ENCODE measurements at regions not wholly inside any gene's neighbourhood (a gene's known extent, or its start where the extent isn't known, plus 50 kb on each side); places are given as distances from the start of the nearest gene placed in this dataset.
A peak's percentile ranks its signal among the peaks of the same experiment; 100 is the strongest.

GRCh38 chr7:47696152-47696710 is 114.3 kb upstream of the TNS3 start:
- Histone ChIP-seq H3K27me3 (no peaks in the 10 kb centered on the region), H3K9me3 (no peaks in the 10 kb centered on the region), H3K36me3 (no peaks in the 10 kb centered on the region), H3K4me1 (peaks cover 0 to 19% (median 4%) of the 10 kb centered on the region in 4 donors), H3K4me3 (no peak overlapping the region), H3K27ac (no peak overlapping the region)
- WGBS, 2 donors, result 85 to 89% methylated on average over 7 of the region's 7 CpGs
- DNase-seq (ENCODE audit: low spot score in 2 of 2), result no peak
- TF ChIP-seq, protein P1, sequence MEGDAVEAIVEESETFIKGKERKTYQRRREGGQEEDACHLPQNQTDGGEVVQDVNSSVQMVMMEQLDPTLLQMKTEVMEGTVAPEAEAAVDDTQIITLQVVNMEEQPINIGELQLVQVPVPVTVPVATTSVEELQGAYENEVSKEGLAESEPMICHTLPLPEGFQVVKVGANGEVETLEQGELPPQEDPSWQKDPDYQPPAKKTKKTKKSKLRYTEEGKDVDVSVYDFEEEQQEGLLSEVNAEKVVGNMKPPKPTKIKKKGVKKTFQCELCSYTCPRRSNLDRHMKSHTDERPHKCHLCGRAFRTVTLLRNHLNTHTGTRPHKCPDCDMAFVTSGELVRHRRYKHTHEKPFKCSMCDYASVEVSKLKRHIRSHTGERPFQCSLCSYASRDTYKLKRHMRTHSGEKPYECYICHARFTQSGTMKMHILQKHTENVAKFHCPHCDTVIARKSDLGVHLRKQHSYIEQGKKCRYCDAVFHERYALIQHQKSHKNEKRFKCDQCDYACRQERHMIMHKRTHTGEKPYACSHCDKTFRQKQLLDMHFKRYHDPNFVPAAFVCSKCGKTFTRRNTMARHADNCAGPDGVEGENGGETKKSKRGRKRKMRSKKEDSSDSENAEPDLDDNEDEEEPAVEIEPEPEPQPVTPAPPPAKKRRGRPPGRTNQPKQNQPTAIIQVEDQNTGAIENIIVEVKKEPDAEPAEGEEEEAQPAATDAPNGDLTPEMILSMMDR (IDR thresholded peaks at IDR 0.05), result no peak
- no peak for TF ChIP-seq POLR2A (IDR thresholded peaks at IDR 0.05)
- TF ChIP-seq EP300 (IDR thresholded peaks at IDR 0.05), result no peak

GRCh38 chr7:47693216-47693615 is 111.3 kb upstream of the TNS3 start:
- no peaks in the 10 kb centered on the region for H3K27me3 ChIP-seq
- 93 to 95% methylated on average over 4 of the region's 4 CpGs for WGBS, 2 donors

DNA sequence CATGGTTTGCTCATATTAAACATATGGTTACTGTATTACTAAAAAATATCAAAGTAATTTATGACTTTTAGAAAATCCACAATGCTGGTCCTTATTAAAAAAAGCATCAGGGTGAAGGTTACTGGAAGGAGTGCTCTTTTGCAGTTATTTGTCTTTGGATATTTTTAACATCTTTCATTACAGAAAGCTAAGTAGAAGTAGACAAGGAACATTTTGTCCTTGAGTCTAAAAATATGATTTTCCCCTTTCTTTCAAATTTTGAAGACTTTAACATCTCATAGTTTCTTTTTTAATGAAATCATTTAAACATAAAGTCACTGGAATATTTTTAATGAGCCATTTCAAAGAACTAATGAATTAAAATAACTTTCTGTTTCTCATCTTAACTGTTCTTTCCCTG is 110.1 kb upstream of the TNS3 start:
- TF ChIP-seq POLR2A (IDR thresholded peaks at IDR 0.05), result no peak
- TF ChIP-seq, protein P1 (IDR thresholded peaks at IDR 0.05), result no peak
- no peak for TF ChIP-seq EP300 (IDR thresholded peaks at IDR 0.05)
- H3K36me3 ChIP-seq, result no peaks in the 10 kb centered on the region
- no peaks in the 10 kb centered on the region for H3K9me3 ChIP-seq
- H3K27me3 ChIP-seq, result no peaks in the 10 kb centered on the region
- peak overlapping the region; percentile 41 to 82 (median 62) for H3K27ac ChIP-seq
- peaks cover 0 to 38% (median 10%) of the 10 kb centered on the region in 4 donors for H3K4me1 ChIP-seq
- no peak for DNase-seq (ENCODE audit: low spot score in 2 of 2)
- no peak overlapping the region for H3K4me3 ChIP-seq

More at GRCh38 chr7:47693216-47693615, 111.3 kb upstream of the TNS3 start:
- Histone ChIP-seq H3K4me1 (peaks cover 0 to 38% (median 10%) of the 10 kb centered on the region in 4 donors), H3K27ac (peak overlapping the region in 1 of 4 donors; percentile 82), H3K4me3 (no peak overlapping the region), H3K9me3 (no peaks in the 10 kb centered on the region), H3K36me3 (no peaks in the 10 kb centered on the region)
- TF ChIP-seq POLR2A (IDR thresholded peaks at IDR 0.05), result no peak
- TF ChIP-seq, protein P1 (IDR thresholded peaks at IDR 0.05), result no peak
- DNase-seq (ENCODE audit: low spot score in 2 of 2), result no peak

- Histone ChIP-seq H3K27me3 (no peaks in the 10 kb centered on the region), H3K27ac (peak overlapping the region in 3 of 4 donors; percentile 29 to 82 (median 79)), H3K4me3 (no peak overlapping the region), H3K36me3 (no peaks in the 10 kb centered on the region), H3K4me1 (peaks cover 0 to 38% (median 10%) of the 10 kb centered on the region in 4 donors), H3K9me3 (no peaks in the 10 kb centered on the region)
- WGBS, 2 donors, result 18 to 31% methylated on average over 3 of the region's 3 CpGs
- no peak for TF ChIP-seq POLR2A (IDR thresholded peaks at IDR 0.05)
- TF ChIP-seq, protein P1 (IDR thresholded peaks at IDR 0.05), result no peak
- peak in 1 of 2 donors; percentile 12 for TF ChIP-seq EP300 (IDR thresholded peaks at IDR 0.05)
- DNase-seq (ENCODE audit: low spot score in 2 of 2), result no peak
Measured at GRCh38 chr7:47690902-47691558, 109.1 kb upstream of the TNS3 start.

GRCh38 chr7:47689558-47689957 is 107.6 kb upstream of the TNS3 start:
- WGBS, 2 donors, result 52 to 59% methylated on average over 4 of the region's 4 CpGs
- Histone ChIP-seq H3K27ac (peak overlapping the region in 2 of 4 donors; percentile 79 to 82), H3K9me3 (no peaks in the 10 kb centered on the region), H3K27me3 (no peaks in the 10 kb centered on the region), H3K4me1 (peaks cover 0 to 38% (median 10%) of the 10 kb centered on the region in 4 donors), H3K4me3 (no peak overlapping the region), H3K36me3 (no peaks in the 10 kb centered on the region)
- TF ChIP-seq POLR2A (IDR thresholded peaks at IDR 0.05), result no peak
- TF ChIP-seq, protein P1 (IDR thresholded peaks at IDR 0.05), result no peak
- peak in 1 of 2 donors; percentile 17 for TF ChIP-seq EP300 (IDR thresholded peaks at IDR 0.05)
- no peak for DNase-seq (ENCODE audit: low spot score in 2 of 2)
